Tibial artery (tissue), 4 donors: ENCODE measurements at regions not wholly inside any gene's neighbourhood (a gene's known extent, or its start where the extent isn't known, plus 50 kb on each side); places are given as distances from the start of the nearest gene placed in this dataset.

Source experiments
- DNase-seq, 2 donors: peaks; one replicate each; pipeline ENCODE4 v3.0.0-alpha.2; 2019
- H3K27ac ChIP-seq, 2 donors: fragments of 200-600 bp; sonication (generic) in 1 of 2; 1 replicate in 1 of 2; 2 replicates in 1 of 2; pipeline ENCODE4 v1.5.1; 2018 to 2019; ENCODE audit warnings: mild to moderate bottlenecking in 1 of 2
- H3K27me3 ChIP-seq, 2 donors: fragments of 200-600 bp; sonication (generic) in 1 of 2; one replicate each; pipeline versions ENCODE4 v1.5.1 to v1.6.0; 2016 to 2019
- H3K36me3 ChIP-seq, 3 donors: fragments of 200-600 bp; sonication (generic) in 2 of 3; one replicate each; pipeline ENCODE4 v1.5.1; 2016 to 2019; ENCODE audit warnings: mild to moderate bottlenecking in 2 of 3
- H3K4me1 ChIP-seq, 4 donors: fragments of 200-600 bp; sonication (generic) in 2 of 4; 1 replicate in 3 of 4; 2 replicates in 1 of 4; pipeline ENCODE4 v1.5.1; 2016 to 2019
- H3K4me3 ChIP-seq, 2 donors: fragments of 200-600 bp; sonication (generic) in 1 of 2; 1 replicate in 1 of 2; 2 replicates in 1 of 2; pipeline ENCODE4 v1.5.1; 2018 to 2019; ENCODE audit warnings: mild to moderate bottlenecking in 2 of 2
- H3K9me3 ChIP-seq, 3 donors: fragments of 200-600 bp; sonication (generic) in 1 of 3; one replicate each; pipeline ENCODE4 v1.5.1; 2016 to 2019
- CTCF ChIP-seq, 2 experiments: fragments of 200-600 bp in 1 of 2; fragments of 450-650 bp in 1 of 2; IDR thresholded peaks; one replicate each; pipeline ENCODE4 v1.5.1; 2017 to 2019; ENCODE audit warnings: antibody characterized with exemption in 2 of 2, mild to moderate bottlenecking in 1 of 2, moderate library complexity in 1 of 2
- intact Hi-C: fragments of 100-400 bp; cut with DNase I; formaldehyde crosslinking; loops from one replicate; pipeline ENCODE4 v1.15.0; 2023; ENCODE audit warnings: low total_unique reads

- no peaks in the 10 kb centered on the region for H3K27me3 ChIP-seq
- H3K4me3 ChIP-seq, result no peak overlapping the region
- H3K36me3 ChIP-seq, result no peaks in the 10 kb centered on the region
- no peaks in the 10 kb centered on the region for H3K9me3 ChIP-seq
- intact Hi-C loops, result no loop called here
- DNase-seq, result no peak
- H3K27ac ChIP-seq, result no peak overlapping the region
- TF ChIP-seq CTCF (IDR thresholded peaks at IDR 0.05), result no peak
- H3K4me1 ChIP-seq, result no peaks in the 10 kb centered on the region
These were observed 138.2 kb upstream of the DNAJC10 start for GRCh38 chr2:182577816-182578215.

- no peak overlapping the region for H3K4me3 ChIP-seq
- intact Hi-C loops, result no loop called here
- H3K36me3 ChIP-seq, result no peaks in the 10 kb centered on the region
- no peaks in the 10 kb centered on the region for H3K4me1 ChIP-seq
- TF ChIP-seq CTCF (IDR thresholded peaks at IDR 0.05), result no peak
- H3K9me3 ChIP-seq, result no peaks in the 10 kb centered on the region
- no peaks in the 10 kb centered on the region for H3K27me3 ChIP-seq
- no peak overlapping the region for H3K27ac ChIP-seq
- no peak for DNase-seq
These were observed 134.7 kb upstream of the DNAJC10 start for GRCh38 chr2:182581196-182581935.

- Histone ChIP-seq H3K27ac (no peak overlapping the region), H3K9me3 (no peaks in the 10 kb centered on the region), H3K27me3 (no peaks in the 10 kb centered on the region), H3K4me3 (no peak overlapping the region), H3K4me1 (no peaks in the 10 kb centered on the region), H3K36me3 (no peaks in the 10 kb centered on the region)
- intact Hi-C loops, result no loop called here
- no peak for TF ChIP-seq CTCF (IDR thresholded peaks at IDR 0.05)
- DNase-seq, result no peak
These were observed 131.6 kb upstream of the DNAJC10 start for GRCh38 chr2:182584462-182584861.

- intact Hi-C loops, result no loop called here
- no peaks in the 10 kb centered on the region for H3K36me3 ChIP-seq
- H3K9me3 ChIP-seq, result no peaks in the 10 kb centered on the region
- H3K27ac ChIP-seq, result no peak overlapping the region
- no peaks in the 10 kb centered on the region for H3K27me3 ChIP-seq
- no peak overlapping the region for H3K4me3 ChIP-seq
- no peak for DNase-seq
- H3K4me1 ChIP-seq, result no peaks in the 10 kb centered on the region
- no peak for TF ChIP-seq CTCF (IDR thresholded peaks at IDR 0.05)
These were observed 131.1 kb upstream of the DNAJC10 start for GRCh38 chr2:182585001-182585400.

GRCh38 chr2:182585430-182585829, 130.6 kb upstream of the DNAJC10 start:
- Histone ChIP-seq H3K4me1 (no peaks in the 10 kb centered on the region), H3K9me3 (no peaks in the 10 kb centered on the region), H3K27ac (no peak overlapping the region), H3K36me3 (no peaks in the 10 kb centered on the region), H3K27me3 (no peaks in the 10 kb centered on the region), H3K4me3 (no peak overlapping the region)
- TF ChIP-seq CTCF (IDR thresholded peaks at IDR 0.05), result no peak
- intact Hi-C loops, result no loop called here
- no peak for DNase-seq

GRCh38 chr2:182586426-182586825, 129.6 kb upstream of the DNAJC10 start:
- Histone ChIP-seq H3K9me3 (no peaks in the 10 kb centered on the region), H3K4me3 (no peak overlapping the region), H3K4me1 (no peaks in the 10 kb centered on the region), H3K27ac (no peak overlapping the region), H3K36me3 (no peaks in the 10 kb centered on the region), H3K27me3 (no peaks in the 10 kb centered on the region)
- no peak for TF ChIP-seq CTCF (IDR thresholded peaks at IDR 0.05)
- intact Hi-C loops, result no loop called here
- DNase-seq, result no peak
